ENCODE measurements at regions not wholly inside any gene's neighbourhood (a gene's known extent, or its start where the extent isn't known, plus 50 kb on each side); places are given as distances from the start of the nearest gene placed in this dataset.
A peak's percentile ranks its signal among the peaks of the same experiment; 100 is the strongest.

GRCh38 chr18:78566065-78566464 is 413.6 kb upstream of the SALL3 start:
- H4K91ac ChIP-seq (ENCODE audit: low read depth, low read length, poor library complexity), result no peak overlapping the region
- H3K4me3 ChIP-seq (ENCODE audit: low read length in 2 of 2), result no peak overlapping the region
- no peak overlapping the region for H3K18ac ChIP-seq (ENCODE audit: low read length)
- peaks cover 6 to 16% of the 10 kb centered on the region in 2 donors for H3K4me1 ChIP-seq (ENCODE audit: control insufficient read depth in 2 of 2, insufficient read depth in 1 of 2, low read depth in 1 of 2, low read length in 2 of 2)
- H2BK120ac ChIP-seq (ENCODE audit: low read depth, low read length), result no peak overlapping the region
- no peak overlapping the region for H3K9ac ChIP-seq (ENCODE audit: low read depth, low read length, poor library complexity)
- no CpG with 5 or more reads among the region's 1 CpG for WGBS, 2 donors (ENCODE audit: extremely low coverage in 2 of 2, insufficient read length in 2 of 2, insufficient replicate concordance in 1 of 2)
- no peak overlapping the region for H2AK5ac ChIP-seq (ENCODE audit: low read depth, low read length)
- H2BK5ac ChIP-seq (ENCODE audit: low read length), result no peak overlapping the region
- no peak overlapping the region for H2BK12ac ChIP-seq (ENCODE audit: low read length)
- no peak for DNase-seq (ENCODE audit: low spot score)
- peaks cover 0 to 4% of the 10 kb centered on the region in 2 donors for H3K9me3 ChIP-seq (replicated peaks in 1 of 2; ENCODE audit: control insufficient read depth in 2 of 2, insufficient read depth in 1 of 2, low read depth in 1 of 2, low read length in 2 of 2)
- no peak overlapping the region for H3K4ac ChIP-seq (ENCODE audit: low read length)
- no peak overlapping the region for H3K23ac ChIP-seq (ENCODE audit: low read depth, low read length, poor library complexity)
- peaks cover 3% of the 10 kb centered on the region for H3K79me1 ChIP-seq (ENCODE audit: low read depth, low read length)
- H3K4me2 ChIP-seq (ENCODE audit: insufficient read depth, low read length, poor library complexity, severe bottlenecking), result no peak overlapping the region
- H3K27me3 ChIP-seq (ENCODE audit: control insufficient read depth in 3 of 3, insufficient read depth in 3 of 3, low read depth in 1 of 3, low read length in 3 of 3), result peaks cover 0 to 12% (median 2%) of the 10 kb centered on the region in 3 experiments
- peaks cover 0 to 2% of the 10 kb centered on the region in 2 donors for H3K36me3 ChIP-seq (replicated peaks in 1 of 2; ENCODE audit: control insufficient read depth in 2 of 2, insufficient read depth in 2 of 2, low read length in 2 of 2)
- H3K14ac ChIP-seq (ENCODE audit: low read length), result no peak overlapping the region
- no peak overlapping the region for H4K8ac ChIP-seq (ENCODE audit: low read depth, low read length)
- H2AFZ ChIP-seq (ENCODE audit: low read length), result no peak overlapping the region
- H3K27ac ChIP-seq (replicated peaks; ENCODE audit: low read length), result no peak overlapping the region
- no peak overlapping the region for H2BK15ac ChIP-seq (ENCODE audit: low read length)

GRCh38 chr18:78566720-78567119 is 412.9 kb upstream of the SALL3 start:
- no peak overlapping the region for H3K4me3 ChIP-seq (ENCODE audit: low read length in 2 of 2)
- peak overlapping the region; percentile 52 for H3K18ac ChIP-seq (ENCODE audit: low read length)
- H3K23ac ChIP-seq (ENCODE audit: low read depth, low read length, poor library complexity), result no peak overlapping the region
- peaks cover 3% of the 10 kb centered on the region for H3K79me1 ChIP-seq (ENCODE audit: low read depth, low read length)
- H2AK5ac ChIP-seq (ENCODE audit: low read depth, low read length), result no peak overlapping the region
- no peak overlapping the region for H2BK5ac ChIP-seq (ENCODE audit: low read length)
- H3K4me1 ChIP-seq (ENCODE audit: control insufficient read depth in 2 of 2, insufficient read depth in 1 of 2, low read depth in 1 of 2, low read length in 2 of 2), result peaks cover 6 to 15% of the 10 kb centered on the region in 2 donors
- H4K8ac ChIP-seq (ENCODE audit: low read depth, low read length), result no peak overlapping the region
- no peak overlapping the region for H3K4ac ChIP-seq (ENCODE audit: low read length)
- no peak overlapping the region for H2AFZ ChIP-seq (ENCODE audit: low read length)
- peaks cover 0 to 2% of the 10 kb centered on the region in 2 donors for H3K36me3 ChIP-seq (replicated peaks in 1 of 2; ENCODE audit: control insufficient read depth in 2 of 2, insufficient read depth in 2 of 2, low read length in 2 of 2)
- no peak overlapping the region for H3K9ac ChIP-seq (ENCODE audit: low read depth, low read length, poor library complexity)
- DNase-seq (ENCODE audit: low spot score), result no peak
- H4K91ac ChIP-seq (ENCODE audit: low read depth, low read length, poor library complexity), result no peak overlapping the region
- peaks cover 0 to 4% of the 10 kb centered on the region in 2 donors for H3K9me3 ChIP-seq (replicated peaks in 1 of 2; ENCODE audit: control insufficient read depth in 2 of 2, insufficient read depth in 1 of 2, low read depth in 1 of 2, low read length in 2 of 2)
- H3K14ac ChIP-seq (ENCODE audit: low read length), result no peak overlapping the region
- H2BK12ac ChIP-seq (ENCODE audit: low read length), result no peak overlapping the region
- no peak overlapping the region for H3K27ac ChIP-seq (replicated peaks; ENCODE audit: low read length)
- no peak overlapping the region for H3K4me2 ChIP-seq (ENCODE audit: insufficient read depth, low read length, poor library complexity, severe bottlenecking)
- H2BK120ac ChIP-seq (ENCODE audit: low read depth, low read length), result no peak overlapping the region
- H3K27me3 ChIP-seq (ENCODE audit: control insufficient read depth in 3 of 3, insufficient read depth in 3 of 3, low read depth in 1 of 3, low read length in 3 of 3), result peaks cover 0 to 7% (median 2%) of the 10 kb centered on the region in 3 experiments
- no peak overlapping the region for H2BK15ac ChIP-seq (ENCODE audit: low read length)
- no CpG with 5 or more reads among the region's 8 CpGs for WGBS, 2 donors (ENCODE audit: extremely low coverage in 2 of 2, insufficient read length in 2 of 2, insufficient replicate concordance in 1 of 2)

GRCh38 chr18:78571063-78571785 is 408.4 kb upstream of the SALL3 start:
- DNase-seq (ENCODE audit: low spot score), result no peak
- no peak overlapping the region for H2BK5ac ChIP-seq (ENCODE audit: low read length)
- H4K8ac ChIP-seq (ENCODE audit: low read depth, low read length), result no peak overlapping the region
- H2AK5ac ChIP-seq (ENCODE audit: low read depth, low read length), result no peak overlapping the region
- no peak overlapping the region for H2AFZ ChIP-seq (ENCODE audit: low read length)
- no peak overlapping the region for H2BK15ac ChIP-seq (ENCODE audit: low read length)
- H3K9me3 ChIP-seq (replicated peaks in 1 of 2; ENCODE audit: control insufficient read depth in 2 of 2, insufficient read depth in 1 of 2, low read depth in 1 of 2, low read length in 2 of 2), result peaks cover 0 to 12% of the 10 kb centered on the region in 2 donors
- H4K91ac ChIP-seq (ENCODE audit: low read depth, low read length, poor library complexity), result no peak overlapping the region
- H3K27me3 ChIP-seq (ENCODE audit: control insufficient read depth in 3 of 3, insufficient read depth in 3 of 3, low read depth in 1 of 3, low read length in 3 of 3), result no peaks in the 10 kb centered on the region
- H3K14ac ChIP-seq (ENCODE audit: low read length), result no peak overlapping the region
- H3K18ac ChIP-seq (ENCODE audit: low read length), result no peak overlapping the region
- no peak overlapping the region for H2BK120ac ChIP-seq (ENCODE audit: low read depth, low read length)
- H3K4me3 ChIP-seq (ENCODE audit: low read length in 2 of 2), result no peak overlapping the region
- no peak overlapping the region for H3K4ac ChIP-seq (ENCODE audit: low read length)
- H2BK12ac ChIP-seq (ENCODE audit: low read length), result no peak overlapping the region
- no peaks in the 10 kb centered on the region for H3K4me1 ChIP-seq (ENCODE audit: control insufficient read depth in 2 of 2, insufficient read depth in 1 of 2, low read depth in 1 of 2, low read length in 2 of 2)
- H3K79me1 ChIP-seq (ENCODE audit: low read depth, low read length), result no peaks in the 10 kb centered on the region
- H3K9ac ChIP-seq (ENCODE audit: low read depth, low read length, poor library complexity), result no peak overlapping the region
- no peak overlapping the region for H3K23ac ChIP-seq (ENCODE audit: low read depth, low read length, poor library complexity)
- H3K36me3 ChIP-seq (replicated peaks in 1 of 2; ENCODE audit: control insufficient read depth in 2 of 2, insufficient read depth in 2 of 2, low read length in 2 of 2), result no peaks in the 10 kb centered on the region
- WGBS, 2 donors (ENCODE audit: extremely low coverage in 2 of 2, insufficient read length in 2 of 2, insufficient replicate concordance in 1 of 2), result no CpG with 5 or more reads among the region's 13 CpGs
- H3K27ac ChIP-seq (replicated peaks; ENCODE audit: low read length), result no peak overlapping the region
- H3K4me2 ChIP-seq (ENCODE audit: insufficient read depth, low read length, poor library complexity, severe bottlenecking), result no peak overlapping the region

- Histone ChIP-seq H3K36me3 (replicated peaks in 1 of 2; ENCODE audit: control insufficient read depth in 2 of 2, insufficient read depth in 2 of 2, low read length in 2 of 2) (no peaks in the 10 kb centered on the region), H3K4me3 (ENCODE audit: low read length in 2 of 2) (no peak overlapping the region), H3K23ac (ENCODE audit: low read depth, low read length, poor library complexity) (no peak overlapping the region), H3K14ac (ENCODE audit: low read length) (peak overlapping the region; percentile 58), H2AFZ (ENCODE audit: low read length) (no peak overlapping the region), H2BK15ac (ENCODE audit: low read length) (no peak overlapping the region), H3K27me3 (ENCODE audit: control insufficient read depth in 3 of 3, insufficient read depth in 3 of 3, low read depth in 1 of 3, low read length in 3 of 3) (no peaks in the 10 kb centered on the region), H2BK120ac (ENCODE audit: low read depth, low read length) (no peak overlapping the region), H4K8ac (ENCODE audit: low read depth, low read length) (no peak overlapping the region), H4K91ac (ENCODE audit: low read depth, low read length, poor library complexity) (no peak overlapping the region), H3K18ac (ENCODE audit: low read length) (no peak overlapping the region), H2BK12ac (ENCODE audit: low read length) (peak overlapping the region; percentile 31), H3K4me1 (ENCODE audit: control insufficient read depth in 2 of 2, insufficient read depth in 1 of 2, low read depth in 1 of 2, low read length in 2 of 2) (no peaks in the 10 kb centered on the region), H3K9ac (ENCODE audit: low read depth, low read length, poor library complexity) (no peak overlapping the region), H3K4ac (ENCODE audit: low read length) (no peak overlapping the region), H3K4me2 (ENCODE audit: insufficient read depth, low read length, poor library complexity, severe bottlenecking) (no peak overlapping the region), H3K9me3 (replicated peaks in 1 of 2; ENCODE audit: control insufficient read depth in 2 of 2, insufficient read depth in 1 of 2, low read depth in 1 of 2, low read length in 2 of 2) (peaks cover 0 to 12% of the 10 kb centered on the region in 2 donors), H2AK5ac (ENCODE audit: low read depth, low read length) (no peak overlapping the region), H2BK5ac (ENCODE audit: low read length) (no peak overlapping the region), H3K27ac (replicated peaks; ENCODE audit: low read length) (no peak overlapping the region), H3K79me1 (ENCODE audit: low read depth, low read length) (no peaks in the 10 kb centered on the region)
- no peak for DNase-seq (ENCODE audit: low spot score)
- no CpG with 5 or more reads among the region's 17 CpGs for WGBS, 2 donors (ENCODE audit: extremely low coverage in 2 of 2, insufficient read length in 2 of 2, insufficient replicate concordance in 1 of 2)
Measured at GRCh38 chr18:78571831-78572347, 407.7 kb upstream of the SALL3 start.

Measured in neuronal stem cell (in vitro differentiated cells).